Prostate gland (tissue), 2 donors: ENCODE measurements at regions not wholly inside any gene's neighbourhood (a gene's known extent, or its start where the extent isn't known, plus 50 kb on each side); places are given as distances from the start of the nearest gene placed in this dataset.

Source experiments
- DNase-seq: peaks from one replicate; pipeline ENCODE4 v3.0.0-alpha.2; 2019; ENCODE audit warnings: low spot score
- H3K27ac ChIP-seq, 2 donors: fragments of 200-600 bp; sonication (generic); 2 replicates each; pipeline ENCODE4 v1.5.1; 2017 to 2019
- H3K27me3 ChIP-seq: fragments of 200-600 bp; sonication (generic); replicated peaks from 2 replicates; pipeline ENCODE4 v1.5.1; 2019; ENCODE audit not compliant: insufficient read depth
- H3K36me3 ChIP-seq, 2 donors: fragments of 200-600 bp; sonication (generic); 1 replicate in 1 of 2; 2 replicates in 1 of 2; pipeline versions ENCODE4 v1.5.1 to v1.8.1; 2017 to 2019
- H3K4me1 ChIP-seq: fragments of 200-600 bp; sonication (generic); replicated peaks from 2 replicates; pipeline ENCODE4 v1.5.1; 2019
- H3K4me3 ChIP-seq, 2 donors: fragments of 200-600 bp; sonication (generic); 2 replicates each; pipeline ENCODE4 v1.5.1; 2017 to 2019
- H3K9me3 ChIP-seq: fragments of 200-600 bp; sonication (generic); 2 replicates; pipeline ENCODE4 v1.5.1; 2017
- POLR2A ChIP-seq: fragments of 450-650 bp; IDR thresholded peaks from one replicate; pipeline ENCODE4 v1.6.1; 2016; ENCODE audit warnings: antibody characterized with exemption, mild to moderate bottlenecking
- POLR2AphosphoS5 ChIP-seq: sonication (generic); formaldehyde crosslinking; IDR thresholded peaks from one replicate; pipeline ENCODE4 v1.6.1; 2017; ENCODE audit warnings: antibody characterized with exemption
- WGBS: methylation state at CpG from one replicate; pipeline ENCODE4 v1.1.5; 2018; 5-methylcytosine and 5-hydroxymethylcytosine counted together
- intact Hi-C: fragments of 100-400 bp; cut with DNase I; formaldehyde crosslinking; loops from one replicate; pipeline ENCODE4 v1.14.2; 2022
- TF ChIP-seq, protein P1 (sequence below), 4 experiments: fragments of 200-600 bp in 2 of 4; fragments of 450-650 bp in 2 of 4; sonication (generic) in 2 of 4; IDR thresholded peaks; 1 replicate in 3 of 4; 2 replicates in 1 of 4; pipeline ENCODE4 v1.5.1; 2016 to 2019; ENCODE audit warnings: antibody characterized with exemption in 4 of 4, mild to moderate bottlenecking in 2 of 4, moderate library complexity in 2 of 4

DNA sequence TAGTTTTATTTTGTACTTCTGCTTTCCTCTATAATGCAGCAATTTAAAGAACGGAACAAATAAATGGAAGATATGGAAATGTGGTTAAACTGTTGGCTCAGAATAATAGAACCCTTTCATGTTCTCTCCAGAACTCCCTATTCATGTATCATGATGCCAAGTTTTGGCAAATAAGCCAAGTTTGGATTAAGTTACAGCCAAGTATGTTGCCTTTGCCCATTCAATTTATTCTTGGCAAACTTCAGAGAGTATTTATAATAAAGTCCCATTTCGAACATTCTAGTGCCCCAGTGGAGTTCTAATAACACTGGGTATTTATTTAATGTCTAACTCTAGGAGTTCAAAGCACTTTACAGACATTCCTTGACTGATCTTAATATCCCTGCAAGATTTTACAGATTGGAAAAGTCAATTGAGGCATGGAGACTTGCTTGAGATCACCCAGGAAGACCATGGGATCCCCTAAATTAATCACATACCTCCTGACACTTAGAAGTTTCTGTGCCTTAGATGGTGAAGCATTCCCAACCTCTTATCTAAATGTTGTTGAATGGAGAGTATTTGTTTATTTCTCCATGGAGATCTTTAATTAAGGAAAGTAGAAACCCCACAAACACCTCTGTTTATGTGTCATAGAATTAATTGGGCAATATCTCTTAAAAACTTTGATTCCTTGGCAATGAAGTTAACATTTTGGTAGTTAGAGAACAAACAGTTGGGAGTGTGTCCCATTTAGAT is 106.7 kb downstream of the ACKR3 start:
- Histone ChIP-seq H3K4me1 (peaks cover 5% of the 10 kb centered on the region), H3K36me3 (no peaks in the 10 kb centered on the region), H3K27me3 (no peaks in the 10 kb centered on the region), H3K27ac (peak overlapping the region in 1 of 2 donors; percentile 21), H3K4me3 (no peak overlapping the region), H3K9me3 (no peaks in the 10 kb centered on the region)
- TF ChIP-seq POLR2A (no peak), POLR2AphosphoS5 (peak; percentile 48)
- TF ChIP-seq, protein P1, sequence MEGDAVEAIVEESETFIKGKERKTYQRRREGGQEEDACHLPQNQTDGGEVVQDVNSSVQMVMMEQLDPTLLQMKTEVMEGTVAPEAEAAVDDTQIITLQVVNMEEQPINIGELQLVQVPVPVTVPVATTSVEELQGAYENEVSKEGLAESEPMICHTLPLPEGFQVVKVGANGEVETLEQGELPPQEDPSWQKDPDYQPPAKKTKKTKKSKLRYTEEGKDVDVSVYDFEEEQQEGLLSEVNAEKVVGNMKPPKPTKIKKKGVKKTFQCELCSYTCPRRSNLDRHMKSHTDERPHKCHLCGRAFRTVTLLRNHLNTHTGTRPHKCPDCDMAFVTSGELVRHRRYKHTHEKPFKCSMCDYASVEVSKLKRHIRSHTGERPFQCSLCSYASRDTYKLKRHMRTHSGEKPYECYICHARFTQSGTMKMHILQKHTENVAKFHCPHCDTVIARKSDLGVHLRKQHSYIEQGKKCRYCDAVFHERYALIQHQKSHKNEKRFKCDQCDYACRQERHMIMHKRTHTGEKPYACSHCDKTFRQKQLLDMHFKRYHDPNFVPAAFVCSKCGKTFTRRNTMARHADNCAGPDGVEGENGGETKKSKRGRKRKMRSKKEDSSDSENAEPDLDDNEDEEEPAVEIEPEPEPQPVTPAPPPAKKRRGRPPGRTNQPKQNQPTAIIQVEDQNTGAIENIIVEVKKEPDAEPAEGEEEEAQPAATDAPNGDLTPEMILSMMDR (IDR thresholded peaks at IDR 0.05) = no peak
- peak; percentile 30 for DNase-seq
- intact Hi-C loops = no loop called here
- WGBS = 17% methylated on average over 2 of the region's 2 CpGs

DNA sequence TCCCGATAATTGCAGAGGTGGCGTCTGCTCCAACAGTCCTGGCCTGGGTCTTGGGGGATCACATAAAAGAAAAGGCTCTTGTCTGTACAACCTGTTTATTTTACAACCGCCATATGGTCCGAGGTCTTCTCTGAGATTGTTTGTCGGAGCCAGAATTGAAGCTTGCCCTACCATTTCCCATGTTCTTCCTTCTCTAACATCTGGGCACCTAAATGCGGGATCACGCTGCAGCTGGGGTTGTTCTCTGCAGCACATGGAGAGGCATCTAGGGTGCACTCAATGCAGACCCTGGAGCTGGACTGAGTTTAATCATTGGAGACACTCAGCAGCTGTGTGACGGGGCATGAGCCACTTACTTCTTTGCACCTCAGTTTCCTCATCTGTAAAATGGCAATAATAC is 107.7 kb downstream of the ACKR3 start:
- H3K36me3 ChIP-seq = no peaks in the 10 kb centered on the region
- H3K9me3 ChIP-seq = no peaks in the 10 kb centered on the region
- peaks cover 5% of the 10 kb centered on the region for H3K4me1 ChIP-seq
- intact Hi-C loops = no loop called here
- no peak overlapping the region for H3K4me3 ChIP-seq
- 78% methylated on average over 8 of the region's 8 CpGs for WGBS
- no peak for DNase-seq
- TF ChIP-seq, protein P1 (IDR thresholded peaks at IDR 0.05) = no peak
- TF ChIP-seq POLR2AphosphoS5 = no peak
- no peak for TF ChIP-seq POLR2A
- no peaks in the 10 kb centered on the region for H3K27me3 ChIP-seq
- H3K27ac ChIP-seq = no peak overlapping the region

DNA sequence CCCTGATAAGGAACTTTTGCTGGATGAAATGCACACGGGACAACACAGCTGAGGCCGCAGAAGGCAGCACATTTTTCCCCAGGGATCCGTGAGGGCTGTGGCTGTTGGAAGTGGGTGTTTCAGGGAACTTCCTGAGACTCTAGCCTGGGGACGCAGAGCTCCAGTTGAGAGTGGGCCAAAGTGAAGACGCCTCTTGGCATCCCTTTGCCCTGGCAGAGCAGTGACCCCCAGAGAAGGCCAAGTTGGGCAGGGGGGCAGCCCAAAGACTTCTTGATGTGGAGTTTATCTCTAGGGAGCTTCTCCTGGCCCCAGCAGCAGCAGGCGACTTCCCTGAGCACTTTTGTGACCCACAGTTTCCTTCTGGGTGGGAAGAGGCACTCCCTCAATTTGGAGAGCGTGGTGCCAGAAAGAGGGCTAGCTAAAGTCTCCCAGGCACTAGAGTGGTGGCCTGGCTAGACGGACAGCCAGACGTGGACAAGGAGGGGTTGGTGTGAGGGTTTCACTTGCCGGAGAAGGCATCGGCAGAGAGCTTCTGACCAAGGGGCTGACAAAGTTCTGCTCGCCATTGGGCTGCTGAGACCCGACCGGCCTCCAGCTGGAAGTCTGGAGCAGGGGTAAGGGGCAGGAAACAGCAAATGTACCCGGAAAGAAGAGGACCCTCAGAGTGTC is 108.8 kb downstream of the ACKR3 start:
- no peak overlapping the region for H3K4me3 ChIP-seq
- intact Hi-C loops = no loop called here
- peaks cover 5% of the 10 kb centered on the region for H3K4me1 ChIP-seq
- DNase-seq = no peak
- H3K27me3 ChIP-seq = no peaks in the 10 kb centered on the region
- TF ChIP-seq POLR2AphosphoS5 = no peak
- TF ChIP-seq, protein P1 (IDR thresholded peaks at IDR 0.05) = no peak
- TF ChIP-seq POLR2A = no peak
- WGBS = 77% methylated on average over 15 of the region's 15 CpGs
- no peaks in the 10 kb centered on the region for H3K36me3 ChIP-seq
- no peak overlapping the region for H3K27ac ChIP-seq
- H3K9me3 ChIP-seq = no peaks in the 10 kb centered on the region

DNA sequence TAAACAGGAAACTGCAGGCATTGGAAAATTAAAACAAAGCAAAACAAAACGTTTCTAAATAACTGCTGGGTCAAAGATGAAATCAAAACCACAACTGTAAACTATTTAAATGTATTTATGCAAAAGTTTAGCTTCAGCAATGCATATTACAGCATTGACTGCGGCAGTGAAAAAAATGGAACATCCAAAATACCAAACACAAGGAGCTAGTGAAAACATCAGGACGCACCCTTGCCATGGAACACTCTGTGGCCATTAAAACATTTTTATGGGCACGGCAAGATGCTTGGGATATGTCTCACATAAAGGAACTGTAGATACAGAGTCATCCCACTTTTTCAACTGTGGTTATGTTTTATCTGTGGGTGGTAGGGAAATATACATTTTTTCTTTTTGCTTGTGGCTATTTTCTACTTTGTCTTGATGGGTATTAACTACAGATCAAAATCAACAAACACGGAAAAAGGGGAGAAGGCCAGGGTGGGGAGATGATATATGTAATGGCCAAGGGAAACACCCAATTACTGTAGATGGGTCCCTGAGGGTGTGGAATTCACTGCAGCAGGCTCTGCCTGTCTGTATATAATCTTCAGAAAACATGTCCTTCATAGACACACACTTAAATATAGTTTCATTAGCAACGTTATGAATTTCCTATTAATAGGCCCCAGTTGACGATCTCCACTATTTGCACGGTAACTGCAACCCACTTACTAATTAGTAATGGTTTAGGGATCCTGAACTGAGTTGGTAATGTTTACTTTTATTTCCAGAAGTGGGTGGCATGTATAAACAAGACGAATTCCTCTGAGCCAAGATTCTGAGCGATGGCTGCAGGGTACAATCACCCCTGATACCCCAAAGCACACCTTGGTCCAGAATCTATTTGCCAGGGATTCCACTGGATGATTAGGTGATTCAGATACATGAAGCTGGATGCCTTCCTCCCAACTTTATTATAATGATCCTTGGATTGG is 110.5 kb downstream of the ACKR3 start:
- peak; percentile 97 for TF ChIP-seq POLR2AphosphoS5
- TF ChIP-seq, protein P1 (IDR thresholded peaks at IDR 0.05) = no peak
- Histone ChIP-seq H3K9me3 (no peaks in the 10 kb centered on the region), H3K27ac (peak overlapping the region in 1 of 2 donors; percentile 47), H3K4me3 (no peak overlapping the region), H3K4me1 (peaks cover 5% of the 10 kb centered on the region), H3K27me3 (no peaks in the 10 kb centered on the region), H3K36me3 (no peaks in the 10 kb centered on the region)
- 26% methylated on average over 10 of the region's 10 CpGs for WGBS
- intact Hi-C loops = no loop called here
- DNase-seq = peak; percentile 84
